HEK293 (cell line): ENCODE measurements at regions not wholly inside any gene's neighbourhood (a gene's known extent, or its start where the extent isn't known, plus 50 kb on each side); places are given as distances from the start of the nearest gene placed in this dataset.

Experiments
- CTCF ChIA-PET: fragments of 350-600 bp; formaldehyde crosslinking; extraction: SDS; loops from one replicate; lab custom pipeline; 2021; ENCODE audit warnings: antibody characterized with exemption; lab: Yijun Ruan, JAX
- POLR2A ChIA-PET: fragments of 300-600 bp; formaldehyde crosslinking; extraction: SDS; loops from one replicate; lab custom pipeline; 2020; ENCODE audit warnings: antibody characterized with exemption, inconsistent platforms; lab: Yijun Ruan, JAX
- H3K27ac ChIP-seq: fragments of 200-500 bp; sonication (Bioruptor generic); 2 replicates; pipeline ENCODE4 v1.5.1; 2014; ENCODE audit warnings: low read depth, low read length, control low read depth, inconsistent platforms; ENCODE audit errors: extremely low read depth
- H3K36me3 ChIP-seq, 2 experiments: fragments of 200-500 bp in 1 of 2; sonication (Bioruptor generic) in 1 of 2; 1 replicate in 1 of 2; 2 replicates in 1 of 2; pipeline ENCODE4 v1.5.1; 2014 to 2017; ENCODE audit warnings: inconsistent platforms in 2 of 2, low read length in 2 of 2; ENCODE audit not compliant: control insufficient read depth in 2 of 2, insufficient read depth in 1 of 2
- H3K4me1 ChIP-seq: fragments of 200-500 bp; sonication (Bioruptor generic); 2 replicates; pipeline ENCODE4 v1.5.1; 2014; ENCODE audit warnings: mild to moderate bottlenecking, low read length, inconsistent platforms; ENCODE audit not compliant: control insufficient read depth, insufficient read depth
- H3K4me3 ChIP-seq: 2 replicates; pipeline ENCODE4 v1.5.1; 2011; ENCODE audit warnings: low read depth, mild to moderate bottlenecking, control low read depth, low read length, moderate library complexity
- H3K9me3 ChIP-seq: fragments of 200-500 bp; sonication (Bioruptor generic); 2 replicates; pipeline ENCODE4 v1.5.1; 2014; ENCODE audit warnings: low read depth, low read length, inconsistent platforms; ENCODE audit not compliant: control insufficient read depth, insufficient read depth
- ATF2 ChIP-seq: fragments of 450-650 bp; formaldehyde crosslinking; IDR thresholded peaks from 2 replicates; pipeline ENCODE4 v1.5.1; 2016; ENCODE audit warnings: missing biosample characterization, missing genetic modification characterization, low read depth
- IKZF3 ChIP-seq: fragments of 450-650 bp; IDR thresholded peaks from 2 replicates; pipeline ENCODE4 v1.5.0; 2018; ENCODE audit warnings: missing biosample characterization, mild to moderate bottlenecking, missing genetic modification characterization, moderate library complexity
- INSM2 ChIP-seq: fragments of 450-650 bp; formaldehyde crosslinking; IDR thresholded peaks from 2 replicates; pipeline ENCODE4 v1.5.1; 2016; ENCODE audit warnings: missing biosample characterization, missing genetic modification characterization
- KLF7 ChIP-seq: fragments of 450-650 bp; formaldehyde crosslinking; IDR thresholded peaks from 2 replicates; pipeline ENCODE4 v1.5.1; 2016; ENCODE audit warnings: missing biosample characterization, missing genetic modification characterization, borderline replicate concordance
- MYNN ChIP-seq: fragments of 450-650 bp; formaldehyde crosslinking; IDR thresholded peaks from 2 replicates; pipeline ENCODE4 v1.5.1; 2016; ENCODE audit warnings: missing biosample characterization, missing genetic modification characterization, borderline replicate concordance
- PRDM1 ChIP-seq: fragments of 450-650 bp; formaldehyde crosslinking; IDR thresholded peaks from 2 replicates; pipeline ENCODE4; 2016; ENCODE audit warnings: missing biosample characterization, missing genetic modification characterization
- REPIN1 ChIP-seq: fragments of 450-650 bp; formaldehyde crosslinking; IDR thresholded peaks from 2 replicates; pipeline ENCODE4 v1.5.1; 2017; ENCODE audit warnings: missing biosample characterization, missing genetic modification characterization, low read depth
- SP2 ChIP-seq: fragments of 450-650 bp; formaldehyde crosslinking; IDR thresholded peaks from 2 replicates; pipeline ENCODE4 v1.5.1; 2016; ENCODE audit warnings: missing biosample characterization, missing genetic modification characterization
- SP7 ChIP-seq: fragments of 450-650 bp; formaldehyde crosslinking; IDR thresholded peaks from 2 replicates; pipeline ENCODE4 v1.5.1; 2016; ENCODE audit warnings: missing biosample characterization, missing genetic modification characterization
- TCF7L2 ChIP-seq: IDR thresholded peaks from 2 replicates; pipeline ENCODE4 v1.6.1; 2011; ENCODE audit warnings: low read depth, mild to moderate bottlenecking, inconsistent platforms, low read length, moderate library complexity, borderline replicate concordance
- TRIM28 ChIP-seq: IDR thresholded peaks from 2 replicates; pipeline ENCODE4 v1.6.1; 2011; ENCODE audit warnings: low read length, control low read depth, borderline replicate concordance
- ZBTB17 ChIP-seq: fragments of 450-650 bp; formaldehyde crosslinking; IDR thresholded peaks from 2 replicates; pipeline ENCODE4 v1.5.1; 2016; ENCODE audit warnings: missing biosample characterization, missing genetic modification characterization
- ZFP69B ChIP-seq: fragments of 450-650 bp; formaldehyde crosslinking; IDR thresholded peaks from 2 replicates; pipeline ENCODE4 v1.5.1; 2016; ENCODE audit warnings: missing biosample characterization, missing genetic modification characterization
- ZNF138 ChIP-seq: fragments of 450-650 bp; formaldehyde crosslinking; IDR thresholded peaks from 2 replicates; pipeline ENCODE4 v1.5.1; 2016; ENCODE audit warnings: missing biosample characterization, missing genetic modification characterization, borderline replicate concordance
- ZNF169 ChIP-seq: fragments of 450-650 bp; formaldehyde crosslinking; IDR thresholded peaks from 2 replicates; pipeline ENCODE4 v1.5.1; 2016; ENCODE audit warnings: missing biosample characterization, missing genetic modification characterization
- ZNF214 ChIP-seq: fragments of 450-650 bp; formaldehyde crosslinking; IDR thresholded peaks from 2 replicates; pipeline ENCODE4 v1.5.1; 2017; ENCODE audit warnings: missing biosample characterization, mild to moderate bottlenecking, missing genetic modification characterization, borderline replicate concordance
- ZNF221 ChIP-seq: fragments of 450-650 bp; formaldehyde crosslinking; IDR thresholded peaks from 2 replicates; pipeline ENCODE4 v1.5.1; 2017; ENCODE audit warnings: missing biosample characterization, missing genetic modification characterization, borderline replicate concordance
- ZNF266 ChIP-seq: fragments of 450-650 bp; formaldehyde crosslinking; IDR thresholded peaks from 2 replicates; pipeline ENCODE4 v1.5.1; 2016; ENCODE audit warnings: missing biosample characterization, missing genetic modification characterization, low read depth
- ZNF544 ChIP-seq: fragments of 450-650 bp; formaldehyde crosslinking; IDR thresholded peaks from 2 replicates; pipeline ENCODE4 v1.5.0; 2017; ENCODE audit warnings: missing biosample characterization, missing genetic modification characterization
- ZNF658 ChIP-seq: fragments of 450-650 bp; formaldehyde crosslinking; IDR thresholded peaks from 2 replicates; pipeline ENCODE4; 2016; ENCODE audit warnings: missing biosample characterization, missing genetic modification characterization
- ZNF660 ChIP-seq: fragments of 450-650 bp; IDR thresholded peaks from 2 replicates; pipeline ENCODE4 v1.5.1; 2018; ENCODE audit warnings: missing biosample characterization, mild to moderate bottlenecking, missing genetic modification characterization
- ZNF701 ChIP-seq: fragments of 450-650 bp; formaldehyde crosslinking; IDR thresholded peaks from 2 replicates; pipeline ENCODE4 v1.5.1; 2016; ENCODE audit warnings: missing biosample characterization, missing genetic modification characterization
- ZNF707 ChIP-seq: fragments of 450-650 bp; formaldehyde crosslinking; IDR thresholded peaks from 2 replicates; pipeline ENCODE4 v1.5.1; 2016; ENCODE audit warnings: missing biosample characterization, missing genetic modification characterization
- ZNF791 ChIP-seq: fragments of 450-650 bp; formaldehyde crosslinking; IDR thresholded peaks from 2 replicates; pipeline ENCODE4 v1.5.1; 2016; ENCODE audit warnings: missing biosample characterization, missing genetic modification characterization
- ZNF792 ChIP-seq: fragments of 450-650 bp; formaldehyde crosslinking; IDR thresholded peaks from 2 replicates; pipeline ENCODE4 v1.5.1; 2016; ENCODE audit warnings: missing biosample characterization, missing genetic modification characterization
- ZNF830 ChIP-seq: fragments of 450-650 bp; IDR thresholded peaks from 2 replicates; pipeline ENCODE4 v1.5.0; 2018; ENCODE audit warnings: missing biosample characterization, missing genetic modification characterization, low read depth, mild to moderate bottlenecking, moderate library complexity
- TF ChIP-seq, protein P1 (sequence below): fragments of 450-650 bp; formaldehyde crosslinking; IDR thresholded peaks from 2 replicates; pipeline ENCODE4 v1.5.1; 2017; ENCODE audit warnings: missing biosample characterization, missing genetic modification characterization
- TF ChIP-seq, protein P2 (sequence below): fragments of 450-650 bp; formaldehyde crosslinking; IDR thresholded peaks from 2 replicates; pipeline ENCODE4 v1.5.1; 2016; ENCODE audit warnings: missing biosample characterization, missing genetic modification characterization

DNA sequence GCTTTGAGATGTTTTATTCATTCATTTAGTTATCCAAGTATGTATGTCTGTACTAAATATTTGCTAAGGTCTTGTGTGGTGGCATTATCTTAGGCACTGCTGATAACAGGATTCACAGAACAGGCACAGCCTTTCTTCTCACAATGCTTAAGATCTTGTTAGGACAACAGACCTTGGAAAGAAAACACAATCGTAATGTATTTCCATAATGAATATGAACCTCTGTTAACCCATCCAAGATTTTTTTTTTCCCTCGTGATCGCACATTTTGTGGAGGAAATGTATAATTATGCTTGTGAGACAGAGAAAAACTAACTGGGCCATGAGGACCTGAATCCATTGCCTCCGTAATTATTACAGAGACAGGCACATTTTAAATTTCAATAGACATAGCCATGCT lies 121.9 kb downstream of the NPIPB5 start:
- Histone ChIP-seq H3K4me1 (no peaks in the 10 kb centered on the region), H3K4me3 (no peak overlapping the region), H3K9me3 (no peaks in the 10 kb centered on the region), H3K27ac (no peak overlapping the region), H3K36me3 (no peaks in the 10 kb centered on the region)
- ChIA-PET POLR2A (no interaction called here), CTCF (interaction anchor here (0.8 kb wide), 1 partner anchor 70 kb away, joined by 3 read pairs; no protein-coding TSS in a partner anchor)
- TF ChIP-seq ZNF830 (tag by site-specific recombination), result no peak
- no peak for TF ChIP-seq ZNF660
- no peak for TF ChIP-seq ZNF266 (tag by site-specific recombination)
- TF ChIP-seq SP2 (tag by site-specific recombination), result no peak
- no peak for TF ChIP-seq MYNN (tag by site-specific recombination)
- TF ChIP-seq ZNF544 (tag by site-specific recombination), result no peak
- no peak for TF ChIP-seq TRIM28
- no peak for TF ChIP-seq ZNF221 (tag by site-specific recombination)
- TF ChIP-seq ZFP69B (tag by site-specific recombination), result no peak
- TF ChIP-seq PRDM1 (tag by site-specific recombination), result no peak

- Histone ChIP-seq H3K9me3 (no peaks in the 10 kb centered on the region), H3K27ac (no peak overlapping the region), H3K4me3 (no peak overlapping the region), H3K4me1 (no peaks in the 10 kb centered on the region), H3K36me3 (no peaks in the 10 kb centered on the region)
- ChIA-PET CTCF (interaction anchor here (0.8 kb wide), 1 partner anchor 69 kb away, joined by 3 read pairs; no protein-coding TSS in a partner anchor), POLR2A (no interaction called here)
- TF ChIP-seq ATF2 (tag by site-specific recombination) (no peak), ZNF544 (tag by site-specific recombination) (no peak), IKZF3 (tag by site-specific recombination) (no peak), KLF7 (no peak), ZNF791 (tag by site-specific recombination) (no peak), SP7 (no peak), ZNF658 (tag by site-specific recombination) (no peak), INSM2 (tag by site-specific recombination) (no peak), ZNF138 (tag by site-specific recombination) (no peak), ZNF707 (tag by site-specific recombination) (no peak), REPIN1 (tag by site-specific recombination) (no peak), ZNF214 (tag by site-specific recombination) (no peak), ZNF701 (tag by site-specific recombination) (no peak), TCF7L2 (no peak), ZNF169 (no peak), ZBTB17 (no peak), ZNF792 (no peak), ZNF830 (tag by site-specific recombination) (no peak)
- TF ChIP-seq, protein P1, sequence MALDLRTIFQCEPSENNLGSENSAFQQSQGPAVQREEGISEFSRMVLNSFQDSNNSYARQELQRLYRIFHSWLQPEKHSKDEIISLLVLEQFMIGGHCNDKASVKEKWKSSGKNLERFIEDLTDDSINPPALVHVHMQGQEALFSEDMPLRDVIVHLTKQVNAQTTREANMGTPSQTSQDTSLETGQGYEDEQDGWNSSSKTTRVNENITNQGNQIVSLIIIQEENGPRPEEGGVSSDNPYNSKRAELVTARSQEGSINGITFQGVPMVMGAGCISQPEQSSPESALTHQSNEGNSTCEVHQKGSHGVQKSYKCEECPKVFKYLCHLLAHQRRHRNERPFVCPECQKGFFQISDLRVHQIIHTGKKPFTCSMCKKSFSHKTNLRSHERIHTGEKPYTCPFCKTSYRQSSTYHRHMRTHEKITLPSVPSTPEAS (tag by site-specific recombination), result no peak
- TF ChIP-seq, protein P2, sequence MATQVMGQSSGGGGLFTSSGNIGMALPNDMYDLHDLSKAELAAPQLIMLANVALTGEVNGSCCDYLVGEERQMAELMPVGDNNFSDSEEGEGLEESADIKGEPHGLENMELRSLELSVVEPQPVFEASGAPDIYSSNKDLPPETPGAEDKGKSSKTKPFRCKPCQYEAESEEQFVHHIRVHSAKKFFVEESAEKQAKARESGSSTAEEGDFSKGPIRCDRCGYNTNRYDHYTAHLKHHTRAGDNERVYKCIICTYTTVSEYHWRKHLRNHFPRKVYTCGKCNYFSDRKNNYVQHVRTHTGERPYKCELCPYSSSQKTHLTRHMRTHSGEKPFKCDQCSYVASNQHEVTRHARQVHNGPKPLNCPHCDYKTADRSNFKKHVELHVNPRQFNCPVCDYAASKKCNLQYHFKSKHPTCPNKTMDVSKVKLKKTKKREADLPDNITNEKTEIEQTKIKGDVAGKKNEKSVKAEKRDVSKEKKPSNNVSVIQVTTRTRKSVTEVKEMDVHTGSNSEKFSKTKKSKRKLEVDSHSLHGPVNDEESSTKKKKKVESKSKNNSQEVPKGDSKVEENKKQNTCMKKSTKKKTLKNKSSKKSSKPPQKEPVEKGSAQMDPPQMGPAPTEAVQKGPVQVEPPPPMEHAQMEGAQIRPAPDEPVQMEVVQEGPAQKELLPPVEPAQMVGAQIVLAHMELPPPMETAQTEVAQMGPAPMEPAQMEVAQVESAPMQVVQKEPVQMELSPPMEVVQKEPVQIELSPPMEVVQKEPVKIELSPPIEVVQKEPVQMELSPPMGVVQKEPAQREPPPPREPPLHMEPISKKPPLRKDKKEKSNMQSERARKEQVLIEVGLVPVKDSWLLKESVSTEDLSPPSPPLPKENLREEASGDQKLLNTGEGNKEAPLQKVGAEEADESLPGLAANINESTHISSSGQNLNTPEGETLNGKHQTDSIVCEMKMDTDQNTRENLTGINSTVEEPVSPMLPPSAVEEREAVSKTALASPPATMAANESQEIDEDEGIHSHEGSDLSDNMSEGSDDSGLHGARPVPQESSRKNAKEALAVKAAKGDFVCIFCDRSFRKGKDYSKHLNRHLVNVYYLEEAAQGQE (tag by site-specific recombination), result no peak
Measured at GRCh38 chr16:22633280-22633679, 122.6 kb downstream of the NPIPB5 start.
